Adipose tissue (tissue), 3 donors: ENCODE measurements at regions not wholly inside any gene's neighbourhood (a gene's known extent, or its start where the extent isn't known, plus 50 kb on each side); places are given as distances from the start of the nearest gene placed in this dataset.

Experiments used
- H3K27ac ChIP-seq: one replicate; pipeline ENCODE4 v1.5.1; 2013; ENCODE audit warnings: low read depth, low read length
- WGBS, 3 donors: extraction: QIAGEN DNeasy Blood & Tissue Kit; methylation state at CpG; one replicate each; pipeline ENCODE4 v1.1.7; 2013; 5-methylcytosine and 5-hydroxymethylcytosine counted together
- donor health status: healthy with polysubstance abuse.
- donor health status: Bipolar disorder and iron deficiency.
- donor health status: healthy.

DNA sequence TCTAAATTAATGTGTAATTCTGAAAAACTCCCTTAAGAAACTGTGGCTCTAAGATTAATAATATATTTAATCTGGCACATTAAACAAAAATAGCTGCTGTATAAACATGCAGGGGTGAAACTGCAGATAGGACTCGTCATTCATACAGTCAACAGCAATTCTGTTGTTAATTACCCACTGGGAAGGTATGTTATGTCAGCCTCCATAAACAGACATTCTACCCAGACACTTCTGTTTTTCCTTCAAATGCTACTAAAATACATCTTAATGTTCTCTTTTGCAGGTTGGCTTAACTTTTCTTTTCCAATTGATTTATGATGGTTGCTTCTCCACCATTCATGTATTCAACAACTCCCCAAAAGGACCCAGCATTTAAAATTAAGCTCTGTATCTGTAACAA lies 165.6 kb downstream of the SIPA1L2 start:
- 33 to 88% (median 77%) methylated on average over 1 of the region's 1 CpG for WGBS, 3 donors
- H3K27ac ChIP-seq = no peak overlapping the region

DNA sequence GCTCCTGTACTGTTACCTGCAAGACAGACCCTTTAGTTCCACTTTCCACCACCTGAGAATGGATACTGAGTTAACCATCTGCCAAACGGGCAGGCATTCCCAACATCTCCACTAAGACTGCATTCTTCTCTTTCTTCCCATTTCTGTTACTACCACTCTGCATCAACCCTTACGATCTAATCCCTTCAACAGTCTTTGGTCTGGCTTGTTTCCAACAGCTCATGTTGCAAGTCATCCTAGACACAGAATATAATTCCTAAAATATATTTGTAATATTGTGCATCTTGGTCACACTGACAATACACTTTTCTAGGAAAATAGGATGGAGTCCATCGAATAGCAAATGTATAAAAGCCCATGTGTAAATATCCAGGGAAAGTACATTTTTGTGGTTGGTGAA lies 166.7 kb downstream of the SIPA1L2 start:
- WGBS, 3 donors = 67 to 89% (median 68%) methylated on average over 3 of the region's 3 CpGs
- H3K27ac ChIP-seq = no peak overlapping the region

DNA sequence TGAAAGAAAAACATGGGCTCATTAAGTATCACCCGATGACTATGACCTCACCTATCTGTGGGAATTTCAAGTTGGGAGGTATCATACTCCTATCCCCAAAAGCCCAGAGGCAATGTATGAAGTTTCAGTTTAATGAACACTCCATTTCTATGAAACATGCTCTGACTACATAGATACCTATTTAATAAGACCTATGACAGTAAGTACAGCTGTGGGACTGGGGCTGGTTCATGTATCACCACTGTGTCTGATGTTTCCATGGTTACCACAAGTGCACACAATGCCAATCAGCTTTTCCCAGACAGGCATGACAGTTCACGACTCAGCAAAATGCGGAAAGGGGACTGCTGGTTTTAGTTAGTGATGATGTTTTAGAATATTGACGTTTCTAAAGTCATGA lies 167.7 kb downstream of the SIPA1L2 start:
- H3K27ac ChIP-seq = no peak overlapping the region
- 68 to 88% (median 87%) methylated on average over 4 of the region's 4 CpGs for WGBS, 3 donors

DNA sequence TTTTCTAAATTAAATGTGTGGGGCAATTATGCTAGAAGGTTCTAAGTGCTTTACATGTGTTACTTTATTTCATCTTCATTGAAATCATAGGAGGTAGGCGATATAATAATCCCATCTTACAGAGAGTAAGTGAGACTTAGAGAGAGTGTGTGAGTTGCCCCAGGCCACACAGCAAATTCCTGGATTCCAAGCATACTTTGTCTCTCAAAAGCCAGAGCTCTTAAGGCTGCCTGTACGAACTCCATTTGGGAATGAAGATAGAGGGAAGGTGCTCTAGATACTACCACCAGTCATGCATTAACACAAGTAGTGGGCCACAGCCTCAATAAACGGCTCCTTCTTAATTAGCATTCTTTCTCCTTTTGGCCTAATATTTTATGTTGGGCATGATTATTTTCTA lies 170.1 kb downstream of the SIPA1L2 start:
- H3K27ac ChIP-seq = no peak overlapping the region
- 33 to 91% (median 91%) methylated on average over 3 of the region's 3 CpGs for WGBS, 3 donors

DNA sequence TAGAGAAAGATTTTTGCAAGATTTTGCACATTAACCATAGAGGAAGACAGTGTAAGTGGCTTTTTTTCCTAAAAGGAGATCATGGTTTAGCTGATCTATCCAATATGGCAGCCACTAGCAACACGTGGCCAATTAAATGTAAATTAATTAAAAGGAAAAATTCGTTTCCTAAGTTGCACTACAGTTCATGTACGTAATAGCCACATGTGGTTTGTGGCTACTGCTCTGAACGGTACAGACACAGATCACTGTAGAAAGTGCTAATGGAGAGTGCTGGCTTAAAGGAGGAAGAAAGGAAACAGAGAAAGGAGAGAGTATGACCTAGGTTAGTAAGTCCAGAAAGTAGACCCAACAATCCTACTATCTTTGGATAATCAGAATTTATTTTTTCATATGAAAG lies 170.8 kb downstream of the SIPA1L2 start:
- WGBS, 3 donors = 57 to 86% (median 64%) methylated on average over 4 of the region's 4 CpGs
- no peak overlapping the region for H3K27ac ChIP-seq

DNA sequence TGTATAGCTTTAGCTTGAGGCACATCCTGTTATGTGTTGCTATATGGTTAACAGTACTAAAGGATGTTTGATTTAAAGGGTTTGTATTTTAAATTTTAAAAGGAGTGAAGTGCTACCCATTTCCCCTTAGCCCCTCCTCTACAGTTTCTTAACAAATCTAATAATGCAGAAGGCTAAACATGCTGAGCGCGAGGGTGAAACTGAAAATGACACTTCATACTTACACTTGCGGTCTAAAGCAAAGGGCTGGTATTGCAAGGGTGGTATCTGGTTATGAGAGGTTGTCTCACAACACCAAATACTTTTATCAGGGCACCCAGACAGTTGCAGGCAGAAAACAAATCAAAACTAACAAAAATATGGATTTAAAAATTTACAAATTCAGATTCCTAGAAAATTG lies 172.3 kb downstream of the SIPA1L2 start:
- WGBS, 3 donors = 90 to 92% (median 90%) methylated on average over 3 of the region's 3 CpGs
- no peak overlapping the region for H3K27ac ChIP-seq

DNA sequence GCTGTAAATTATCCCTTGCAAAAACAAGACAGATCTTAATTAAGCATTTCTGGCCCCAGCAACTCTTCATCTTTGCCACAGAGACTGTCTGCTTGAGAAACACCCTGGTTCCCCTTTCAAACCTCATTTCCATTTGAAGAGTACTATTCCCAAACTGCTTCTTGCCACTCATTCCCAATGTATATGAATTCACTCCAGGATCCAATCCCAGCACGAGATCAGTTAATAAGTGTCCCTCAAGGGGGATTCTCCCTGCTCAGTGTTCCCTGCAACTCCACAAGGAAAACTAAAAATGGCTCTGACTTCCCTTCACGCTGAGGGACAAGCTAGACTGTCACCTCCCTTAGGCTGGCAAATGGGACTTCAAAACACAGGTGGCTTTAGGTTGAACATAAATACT lies 173.2 kb downstream of the SIPA1L2 start:
- 75 to 78% (median 78%) methylated on average over 2 of the region's 2 CpGs for WGBS, 3 donors
- no peak overlapping the region for H3K27ac ChIP-seq

DNA sequence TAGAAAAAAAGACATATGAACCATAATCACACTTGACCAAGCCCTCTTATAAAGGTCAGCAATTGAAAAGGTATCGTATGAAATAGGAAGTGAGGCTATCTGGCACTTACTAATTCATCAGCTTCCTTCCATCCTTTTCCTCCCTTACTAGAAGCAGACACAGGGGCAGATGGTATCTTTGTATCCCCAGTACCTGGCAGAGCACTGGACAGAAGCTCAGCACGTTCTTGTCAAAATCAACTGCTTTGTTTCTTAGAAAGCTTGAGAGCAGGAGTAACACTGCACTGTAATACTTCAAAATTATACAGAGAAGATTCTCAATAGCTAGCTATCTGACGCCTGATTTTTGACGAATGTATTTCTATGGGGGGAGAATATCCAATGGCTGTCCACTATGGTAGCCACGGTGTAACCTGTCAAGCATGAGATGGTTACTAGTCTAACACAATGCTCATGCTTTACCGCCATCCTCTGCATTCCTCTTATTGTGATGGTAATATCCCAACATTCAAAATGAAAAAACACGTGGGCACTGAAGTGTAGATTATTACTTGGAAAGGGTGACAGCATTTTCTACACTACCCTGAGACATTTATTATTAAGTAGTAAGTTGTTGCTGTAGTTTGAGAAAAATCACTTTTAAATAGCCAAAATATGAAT lies 175.6 kb downstream of the SIPA1L2 start:
- WGBS, 3 donors = 77 to 88% (median 84%) methylated on average over 7 of the region's 7 CpGs
- H3K27ac ChIP-seq = no peak overlapping the region

DNA sequence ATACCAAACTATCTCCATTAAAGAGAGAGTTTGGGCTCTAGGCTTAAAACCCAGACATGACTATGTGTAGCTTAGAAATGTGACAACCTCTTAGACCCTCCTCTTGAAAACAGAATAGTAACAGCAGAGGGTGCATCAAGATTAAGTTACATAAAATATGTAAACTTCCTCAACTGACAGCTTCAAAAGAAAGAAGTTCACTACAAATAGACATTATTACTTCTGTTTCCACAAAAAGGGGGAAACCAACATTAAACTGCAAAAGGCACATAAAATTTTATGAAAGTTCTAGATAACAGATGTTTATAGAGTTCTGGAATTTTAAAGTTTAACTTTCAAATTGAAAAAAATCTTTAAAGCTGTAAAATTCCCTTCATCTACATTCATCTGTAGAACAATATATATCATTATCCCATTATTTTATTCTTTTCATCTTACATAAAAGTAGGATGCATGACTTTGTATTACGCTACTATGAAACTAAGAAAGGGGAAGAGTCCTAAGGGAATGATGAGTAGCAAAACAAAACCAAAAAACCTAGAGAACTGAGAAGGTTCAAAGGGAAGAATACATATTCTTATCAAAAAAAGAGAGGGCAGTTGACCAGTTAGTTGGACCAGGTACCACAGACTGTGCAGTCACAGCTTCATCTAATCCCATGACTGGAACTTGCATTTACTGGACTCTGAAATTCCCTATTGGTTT lies 177.0 kb downstream of the SIPA1L2 start:
- 90 to 97% (median 93%) methylated on average over 1 of the region's 1 CpG for WGBS, 3 donors

DNA sequence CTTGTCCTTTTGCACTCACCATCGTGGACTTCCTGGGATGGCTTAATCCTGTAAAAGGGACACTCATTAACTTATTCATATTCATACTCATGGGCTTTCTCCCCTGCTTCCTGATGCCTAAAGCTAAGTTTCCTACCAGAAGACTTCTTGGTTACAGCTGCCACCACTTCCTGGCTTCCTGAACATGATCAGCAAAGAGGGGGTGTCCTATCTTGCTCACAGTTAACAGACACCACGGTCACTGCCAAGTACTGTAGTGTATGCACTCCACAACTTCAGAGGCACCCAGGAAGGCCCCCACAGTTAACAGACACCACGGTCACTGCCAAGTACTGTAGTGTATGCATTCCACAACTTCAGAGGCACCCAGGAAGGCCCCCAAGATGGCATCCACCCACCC lies 177.8 kb downstream of the SIPA1L2 start:
- 55 to 88% (median 62%) methylated on average over 3 of the region's 3 CpGs for WGBS, 3 donors
- no peak overlapping the region for H3K27ac ChIP-seq

More for the DNA sequence above, 177.0 kb downstream of the SIPA1L2 start:
- H3K27ac ChIP-seq = no peak overlapping the region

DNA sequence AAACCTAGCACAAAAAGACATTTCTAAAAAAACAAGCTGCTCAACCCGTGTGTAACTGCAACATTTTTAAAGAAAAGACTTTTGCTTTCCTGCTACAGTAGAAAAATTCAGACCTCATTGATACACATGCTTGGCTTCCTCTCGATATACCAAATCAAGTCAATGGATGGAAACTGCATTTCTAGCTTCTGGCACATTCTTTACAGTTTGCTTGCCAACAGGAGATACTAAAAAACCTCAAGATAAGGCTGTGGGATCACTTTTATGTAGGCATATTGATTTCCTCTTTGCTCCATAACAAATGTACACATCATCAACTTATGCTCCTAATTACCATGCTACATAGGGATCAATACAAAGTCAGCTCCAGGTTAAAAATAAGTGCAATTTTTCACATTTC lies 178.4 kb downstream of the SIPA1L2 start:
- H3K27ac ChIP-seq = no peak overlapping the region
- WGBS, 3 donors = 62 to 82% (median 78%) methylated on average over 2 of the region's 2 CpGs

DNA sequence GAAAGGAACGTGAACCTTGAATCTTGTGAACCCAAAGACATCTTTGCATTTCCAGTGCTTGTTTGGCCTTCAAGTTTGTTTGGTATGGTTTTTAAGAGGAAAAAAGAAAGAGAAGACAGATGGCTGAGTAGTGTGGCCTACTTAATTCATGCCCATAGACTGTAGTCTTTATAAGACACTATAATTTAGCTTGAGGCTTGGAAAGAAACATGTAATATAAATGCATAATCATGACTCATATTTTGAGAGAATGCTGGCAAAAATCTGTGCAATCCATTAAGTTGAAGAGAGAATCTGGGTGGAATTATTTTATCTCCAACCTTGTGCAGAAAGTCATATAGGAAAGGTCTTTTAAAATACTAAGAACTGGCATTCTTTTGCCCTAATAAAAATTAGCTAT lies 179.3 kb downstream of the SIPA1L2 start:
- 88 to 100% (median 93%) methylated on average over 1 of the region's 1 CpG for WGBS, 3 donors
- no peak overlapping the region for H3K27ac ChIP-seq

DNA sequence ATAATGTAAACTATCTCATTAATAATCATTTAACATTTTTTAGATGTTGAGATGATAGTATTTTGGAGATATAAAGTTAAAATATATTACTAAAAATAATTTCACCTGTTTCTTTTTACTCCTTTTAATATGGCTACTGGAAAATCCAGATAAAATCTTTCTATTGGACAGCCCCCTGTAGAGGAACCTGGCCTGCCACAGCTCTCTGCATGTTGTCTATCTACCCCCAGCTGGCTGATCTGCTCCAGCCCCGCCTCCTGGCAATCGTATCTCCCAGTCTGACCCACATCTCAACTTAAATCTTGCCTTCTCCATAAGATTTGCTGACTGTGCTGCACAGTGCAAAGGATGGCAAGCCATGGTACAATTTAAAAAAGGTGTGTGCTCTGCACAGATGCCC lies 182.8 kb downstream of the SIPA1L2 start:
- 77 to 82% (median 81%) methylated on average over 2 of the region's 2 CpGs for WGBS, 3 donors
- no peak overlapping the region for H3K27ac ChIP-seq

DNA sequence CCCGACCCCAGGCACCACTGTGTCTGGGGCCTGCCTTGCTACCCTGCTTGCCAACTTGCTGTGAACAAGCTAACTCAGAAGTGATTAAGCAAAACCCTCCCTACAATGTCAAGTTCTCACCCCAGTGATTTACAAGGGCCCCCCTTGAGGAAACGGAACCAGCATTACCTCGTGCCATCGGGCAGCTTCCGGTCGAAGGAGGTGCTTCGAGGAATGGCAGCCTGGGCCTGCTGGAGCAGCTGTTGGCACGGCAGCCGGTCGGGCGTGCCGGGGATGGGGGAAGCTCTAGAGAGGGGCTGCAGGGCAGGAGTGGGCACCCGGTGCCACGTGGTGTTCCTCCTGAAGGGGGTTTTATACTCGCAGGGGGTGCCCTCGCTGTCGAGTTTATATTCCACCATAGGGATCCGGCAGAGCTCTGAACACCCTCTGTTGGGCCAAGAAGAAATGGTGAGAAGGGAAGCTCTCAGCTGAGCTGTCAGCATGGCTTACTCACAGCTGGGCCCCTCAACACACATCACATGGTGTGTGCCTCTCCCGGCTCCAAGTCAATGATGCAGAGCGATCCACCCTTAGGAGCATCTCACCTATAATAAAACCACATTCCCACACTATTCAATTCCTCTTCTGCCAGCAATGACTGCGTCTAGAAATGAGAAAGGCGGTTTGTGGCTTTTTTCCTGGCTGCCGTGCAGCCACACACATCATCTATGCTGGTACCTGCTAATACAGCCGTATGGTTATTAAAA lies 184.4 kb downstream of the SIPA1L2 start:
- no peak overlapping the region for H3K27ac ChIP-seq
- 93 to 97% (median 97%) methylated on average over 24 of the region's 24 CpGs for WGBS, 3 donors

DNA sequence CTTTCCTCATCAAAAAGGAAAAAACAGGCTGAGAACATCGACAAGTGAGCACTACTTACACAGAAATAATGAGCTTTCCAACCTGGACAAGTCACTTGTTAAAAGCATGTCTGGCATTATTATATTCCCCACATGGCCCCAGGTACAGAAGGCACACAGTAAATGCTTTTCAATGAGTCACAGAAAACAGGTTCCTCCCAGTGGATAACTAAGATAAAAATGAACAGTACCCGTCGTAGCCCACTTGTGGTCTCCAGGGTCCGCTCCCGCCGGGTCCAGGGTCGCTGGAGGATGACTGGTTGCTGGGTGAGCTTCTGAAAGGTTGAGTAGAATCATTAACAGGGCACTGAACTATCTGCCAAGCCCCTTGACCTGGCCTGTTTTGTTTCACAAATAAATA lies 186.6 kb downstream of the SIPA1L2 start:
- WGBS, 3 donors = 82 to 85% (median 85%) methylated on average over 7 of the region's 7 CpGs
- H3K27ac ChIP-seq = no peak overlapping the region

DNA sequence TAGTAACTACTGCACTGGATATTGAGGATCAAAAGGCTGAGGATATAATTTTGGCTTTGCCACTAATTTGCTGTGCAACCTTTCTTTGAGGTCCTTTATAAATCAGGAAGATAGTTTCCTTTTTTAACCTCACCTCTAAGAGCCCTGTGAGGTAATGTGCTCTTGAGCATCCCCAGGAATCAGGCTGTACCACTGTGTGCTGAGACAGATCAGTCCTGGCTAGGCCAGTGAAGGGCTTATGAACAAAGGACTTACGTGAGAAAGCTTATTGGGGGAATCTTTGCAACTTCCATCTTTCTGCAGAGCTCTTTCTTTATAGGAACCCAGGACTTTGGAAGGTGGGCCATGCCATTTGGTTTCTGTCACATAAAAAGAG lies 188.9 kb downstream of the SIPA1L2 start:
- H3K27ac ChIP-seq = no peak overlapping the region
- 93 to 100% (median 98%) methylated on average over 1 of the region's 1 CpG for WGBS, 3 donors

DNA sequence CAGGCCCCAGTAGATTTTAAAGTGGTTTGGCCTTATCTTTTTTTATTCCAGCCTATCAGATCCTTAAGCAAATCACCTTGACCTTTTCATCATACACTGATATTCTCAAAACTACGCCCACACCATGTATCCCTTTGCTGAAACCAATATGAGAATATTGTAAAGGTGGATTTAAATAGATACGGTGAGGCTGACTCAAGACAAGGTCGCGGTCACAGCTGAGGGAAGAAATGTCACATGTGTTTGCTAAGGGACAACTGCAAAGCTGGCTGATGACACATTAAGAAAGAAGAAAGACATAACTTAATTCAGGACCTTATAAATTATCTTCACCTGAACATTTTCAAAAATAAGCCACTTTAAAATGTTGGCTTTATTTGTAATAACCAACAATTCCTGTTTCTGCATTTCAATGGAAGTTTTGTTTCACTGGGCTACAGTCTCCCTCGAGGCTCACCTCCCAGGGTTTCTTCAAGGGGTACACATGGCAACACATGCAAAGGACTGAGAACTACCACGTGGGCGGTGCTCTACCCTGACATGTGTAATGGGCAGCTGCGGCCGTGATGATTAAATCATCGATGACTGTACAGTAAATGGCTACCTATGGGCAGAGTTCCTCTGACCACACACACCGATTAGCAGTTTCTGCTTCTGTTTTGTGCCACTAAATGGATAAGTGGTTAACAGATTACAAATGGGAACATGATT lies 189.5 kb downstream of the SIPA1L2 start:
- 82 to 92% (median 90%) methylated on average over 11 of the region's 11 CpGs for WGBS, 3 donors

DNA sequence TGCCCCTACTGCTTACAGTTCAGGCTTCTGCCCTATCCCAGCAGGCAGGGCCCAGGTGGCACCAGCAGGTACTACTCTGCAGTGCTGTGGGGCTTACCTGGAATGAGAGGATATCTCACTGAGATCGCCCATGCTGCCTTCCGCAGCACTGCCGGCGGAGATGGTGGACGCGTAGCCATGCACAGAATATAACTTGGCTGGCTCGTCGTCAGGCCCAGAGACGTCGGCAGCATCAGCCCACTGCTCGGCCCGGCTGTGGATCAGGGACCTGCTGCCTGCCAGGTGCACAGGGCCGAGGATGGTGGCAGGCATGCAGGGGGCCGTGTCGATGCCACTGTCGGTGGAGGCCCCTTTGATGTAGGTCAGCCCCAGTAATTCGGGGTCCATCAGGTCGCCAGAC lies 190.9 kb downstream of the SIPA1L2 start:
- WGBS, 3 donors = 94 to 95% (median 95%) methylated on average over 18 of the region's 18 CpGs
- H3K27ac ChIP-seq = no peak overlapping the region

More for the DNA sequence above, 189.5 kb downstream of the SIPA1L2 start:
- no peak overlapping the region for H3K27ac ChIP-seq

DNA sequence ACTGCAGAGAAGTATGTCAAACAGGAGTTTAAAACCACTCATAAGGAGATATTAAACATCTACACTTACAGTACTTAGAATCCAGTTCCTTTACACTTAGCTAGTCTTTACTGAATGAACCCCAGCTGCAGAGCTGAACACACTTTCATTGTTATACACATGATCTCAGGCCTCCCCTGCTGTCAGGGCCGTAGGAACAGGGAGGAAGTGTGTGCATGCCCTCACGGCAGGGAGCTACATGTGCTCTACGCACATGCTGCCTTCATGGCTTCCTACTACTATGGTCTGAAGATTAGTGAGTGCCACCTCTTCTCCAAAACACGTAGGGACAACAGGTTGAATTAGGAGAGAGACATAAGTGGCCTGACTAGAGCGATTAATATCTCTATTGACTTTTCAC lies 191.5 kb downstream of the SIPA1L2 start:
- WGBS, 3 donors = 80 to 84% (median 81%) methylated on average over 5 of the region's 5 CpGs
- H3K27ac ChIP-seq = no peak overlapping the region
